Esophagus muscularis mucosa (tissue), 4 donors: ENCODE measurements at regions not wholly inside any gene's neighbourhood (a gene's known extent, or its start where the extent isn't known, plus 50 kb on each side); places are given as distances from the start of the nearest gene placed in this dataset.

Source experiments
- CTCF ChIP-seq, 3 experiments: fragments of 200-600 bp in 2 of 3; fragments of 450-650 bp in 1 of 3; sonication (generic) in 2 of 3; IDR thresholded peaks; one replicate each; pipeline ENCODE4 v1.5.1; 2017 to 2019; ENCODE audit warnings: antibody characterized with exemption in 3 of 3, mild to moderate bottlenecking in 2 of 3, moderate library complexity in 1 of 3
- EP300 ChIP-seq: sonication (generic); formaldehyde crosslinking; IDR thresholded peaks from one replicate; pipeline ENCODE4 v1.6.1; 2017; ENCODE audit warnings: antibody characterized with exemption
- POLR2A ChIP-seq: fragments of 450-650 bp; IDR thresholded peaks from one replicate; pipeline ENCODE4 v1.6.1; 2017; ENCODE audit warnings: antibody characterized with exemption, moderate library complexity, mild to moderate bottlenecking, low read depth
- POLR2AphosphoS5 ChIP-seq, 2 donors: sonication (generic); formaldehyde crosslinking; IDR thresholded peaks; one replicate each; pipeline ENCODE4 v1.6.1; 2017; ENCODE audit warnings: antibody characterized with exemption in 2 of 2

GRCh38 chr15:98546329-98546728 is 102.0 kb upstream of the IGF1R start:
- TF ChIP-seq CTCF (IDR thresholded peaks at IDR 0.05) (no peak), EP300 (no peak), POLR2A (no peak), POLR2AphosphoS5 (IDR thresholded peaks at IDR 0.05) (no peak)
